ENCODE measurements at regions not wholly inside any gene's neighbourhood (a gene's known extent, or its start where the extent isn't known, plus 50 kb on each side); places are given as distances from the start of the nearest gene placed in this dataset.

GRCh38 chr12:130076126-130076525 lies 86.1 kb upstream of the FZD10 start:
- TF ChIP-seq EZH2 (IDR thresholded peaks at IDR 0.05; ENCODE audit: low read depth, low read length, severe bottlenecking): no peak
- no peak for TF ChIP-seq CTCF (IDR thresholded peaks at IDR 0.05; ENCODE audit: control extremely low read depth in 1 of 3, insufficient read depth in 1 of 3, low read depth in 1 of 3, low read length in 3 of 3)
- TF ChIP-seq POLR2A (IDR thresholded peaks at IDR 0.05; ENCODE audit: control extremely low read depth in 1 of 2, low read depth in 2 of 2, low read length in 2 of 2): no peak
- TF ChIP-seq POLR2AphosphoS5 (IDR thresholded peaks at IDR 0.05; ENCODE audit: low read depth, low read length): no peak
- TF ChIP-seq CHD2 (IDR thresholded peaks at IDR 0.05; ENCODE audit: low read length): no peak
- no peak for TF ChIP-seq PHF8 (conservative IDR thresholded peaks at IDR 0.05; ENCODE audit: low read depth, low read length)
- TF ChIP-seq CREB1 (IDR thresholded peaks at IDR 0.05): no peak
- no peak for TF ChIP-seq CBX5 (IDR thresholded peaks at IDR 0.05; ENCODE audit: low read depth, low read length)
- TF ChIP-seq MAX (IDR thresholded peaks at IDR 0.05): no peak
- no peak for TF ChIP-seq TAF1 (IDR thresholded peaks at IDR 0.05; ENCODE audit: low read depth, low read length)
- no peak for TF ChIP-seq SIN3A (conservative IDR thresholded peaks at IDR 0.05 in 1 of 2, IDR thresholded peaks at IDR 0.05 in 1 of 2; ENCODE audit: low read depth in 1 of 2, low read length in 2 of 2)
- no peak for TF ChIP-seq RNF2 (IDR thresholded peaks at IDR 0.05; ENCODE audit: borderline replicate concordance, low read depth, low read length, missing control alignments, poor library complexity, severe bottlenecking)
- no peak for TF ChIP-seq EGR1 (IDR thresholded peaks at IDR 0.05; ENCODE audit: borderline replicate concordance, low read depth, low read length)

Data from H1 (cell line).